ENCODE measurements at regions not wholly inside any gene's neighbourhood (a gene's known extent, or its start where the extent isn't known, plus 50 kb on each side); places are given as distances from the start of the nearest gene placed in this dataset.

GRCh38 chr6:2468601-2468955 lies 223.2 kb upstream of the GMDS start:
- Histone ChIP-seq H3K27me3 (peaks cover 37% of the 10 kb centered on the region), H3K36me3 (no peaks in the 10 kb centered on the region), H3K9me3 (no peaks in the 10 kb centered on the region), H3K4me1 (no peaks in the 10 kb centered on the region), H3K4me3 (ENCODE audit: low read depth, low read length) (no peak overlapping the region)
- TF ChIP-seq CTCF (IDR thresholded peaks at IDR 0.05; ENCODE audit: low read depth, low read length), result no peak
- no peak for DNase-seq

- TF ChIP-seq CTCF (IDR thresholded peaks at IDR 0.05; ENCODE audit: low read depth, low read length), result no peak
- Histone ChIP-seq H3K4me3 (ENCODE audit: low read depth, low read length) (no peak overlapping the region), H3K4me1 (no peaks in the 10 kb centered on the region), H3K27me3 (peaks cover 40% of the 10 kb centered on the region), H3K36me3 (no peaks in the 10 kb centered on the region), H3K9me3 (no peaks in the 10 kb centered on the region)
- DNase-seq, result no peak
Measured at GRCh38 chr6:2467929-2468600, 222.7 kb upstream of the GMDS start.

- H3K27me3 ChIP-seq, result peaks cover 38% of the 10 kb centered on the region
- no peak for TF ChIP-seq CTCF (IDR thresholded peaks at IDR 0.05; ENCODE audit: low read depth, low read length)
- no peaks in the 10 kb centered on the region for H3K4me1 ChIP-seq
- no peaks in the 10 kb centered on the region for H3K9me3 ChIP-seq
- H3K4me3 ChIP-seq (ENCODE audit: low read depth, low read length), result no peak overlapping the region
- H3K36me3 ChIP-seq, result no peaks in the 10 kb centered on the region
- no peak for DNase-seq
Measured at GRCh38 chr6:2465336-2465735, 219.9 kb upstream of the GMDS start.

GRCh38 chr6:2464641-2465040 lies 219.2 kb upstream of the GMDS start:
- Histone ChIP-seq H3K9me3 (no peaks in the 10 kb centered on the region), H3K4me3 (ENCODE audit: low read depth, low read length) (no peak overlapping the region), H3K4me1 (no peaks in the 10 kb centered on the region), H3K36me3 (no peaks in the 10 kb centered on the region), H3K27me3 (peaks cover 38% of the 10 kb centered on the region)
- no peak for DNase-seq
- TF ChIP-seq CTCF (IDR thresholded peaks at IDR 0.05; ENCODE audit: low read depth, low read length), result no peak

- TF ChIP-seq CTCF (IDR thresholded peaks at IDR 0.05; ENCODE audit: low read depth, low read length), result no peak
- peaks cover 41% of the 10 kb centered on the region for H3K27me3 ChIP-seq
- no peak for DNase-seq
- no peak overlapping the region for H3K4me3 ChIP-seq (ENCODE audit: low read depth, low read length)
- no peaks in the 10 kb centered on the region for H3K36me3 ChIP-seq
- H3K4me1 ChIP-seq, result no peaks in the 10 kb centered on the region
- H3K9me3 ChIP-seq, result no peaks in the 10 kb centered on the region
Measured at GRCh38 chr6:2462831-2463230, 217.4 kb upstream of the GMDS start.

- DNase-seq, result no peak
- no peak for TF ChIP-seq CTCF (IDR thresholded peaks at IDR 0.05; ENCODE audit: low read depth, low read length)
- H3K4me1 ChIP-seq, result no peaks in the 10 kb centered on the region
- H3K27me3 ChIP-seq, result peaks cover 19% of the 10 kb centered on the region
- no peaks in the 10 kb centered on the region for H3K36me3 ChIP-seq
- H3K4me3 ChIP-seq (ENCODE audit: low read depth, low read length), result no peak overlapping the region
- no peaks in the 10 kb centered on the region for H3K9me3 ChIP-seq
Measured at GRCh38 chr6:2460216-2460745, 214.9 kb upstream of the GMDS start.
